ENCODE measurements at regions not wholly inside any gene's neighbourhood (a gene's known extent, or its start where the extent isn't known, plus 50 kb on each side); places are given as distances from the start of the nearest gene placed in this dataset.

GRCh38 chr10:88058750-88059149 lies 195.3 kb downstream of the PTEN start:
- TF ChIP-seq EZH2phosphoT487 (IDR thresholded peaks at IDR 0.05) (no peak), EZH2 (IDR thresholded peaks at IDR 0.05) (no peak)
- TF ChIP-seq, protein P1, sequence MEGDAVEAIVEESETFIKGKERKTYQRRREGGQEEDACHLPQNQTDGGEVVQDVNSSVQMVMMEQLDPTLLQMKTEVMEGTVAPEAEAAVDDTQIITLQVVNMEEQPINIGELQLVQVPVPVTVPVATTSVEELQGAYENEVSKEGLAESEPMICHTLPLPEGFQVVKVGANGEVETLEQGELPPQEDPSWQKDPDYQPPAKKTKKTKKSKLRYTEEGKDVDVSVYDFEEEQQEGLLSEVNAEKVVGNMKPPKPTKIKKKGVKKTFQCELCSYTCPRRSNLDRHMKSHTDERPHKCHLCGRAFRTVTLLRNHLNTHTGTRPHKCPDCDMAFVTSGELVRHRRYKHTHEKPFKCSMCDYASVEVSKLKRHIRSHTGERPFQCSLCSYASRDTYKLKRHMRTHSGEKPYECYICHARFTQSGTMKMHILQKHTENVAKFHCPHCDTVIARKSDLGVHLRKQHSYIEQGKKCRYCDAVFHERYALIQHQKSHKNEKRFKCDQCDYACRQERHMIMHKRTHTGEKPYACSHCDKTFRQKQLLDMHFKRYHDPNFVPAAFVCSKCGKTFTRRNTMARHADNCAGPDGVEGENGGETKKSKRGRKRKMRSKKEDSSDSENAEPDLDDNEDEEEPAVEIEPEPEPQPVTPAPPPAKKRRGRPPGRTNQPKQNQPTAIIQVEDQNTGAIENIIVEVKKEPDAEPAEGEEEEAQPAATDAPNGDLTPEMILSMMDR (IDR thresholded peaks at IDR 0.05) = no peak

All from neural progenitor cell (in vitro differentiated cells).